ENCODE measurements at regions not wholly inside any gene's neighbourhood (a gene's known extent, or its start where the extent isn't known, plus 50 kb on each side); places are given as distances from the start of the nearest gene placed in this dataset.
A peak's percentile ranks its signal among the peaks of the same experiment; 100 is the strongest.

- DNase-seq (ENCODE audit: low read depth), result no peak
- H3K4me3 ChIP-seq (ENCODE audit: low read depth, low read length), result no peak overlapping the region
- no peak for TF ChIP-seq CTCF (IDR thresholded peaks at IDR 0.05; ENCODE audit: insufficient read depth, low read length)
Measured at GRCh38 chr15:25514522-25514921, 75.7 kb upstream of the UBE3A start.

GRCh38 chr15:25512957-25513356 lies 74.1 kb upstream of the UBE3A start:
- H3K4me3 ChIP-seq (ENCODE audit: low read depth, low read length), result no peak overlapping the region
- TF ChIP-seq CTCF (IDR thresholded peaks at IDR 0.05; ENCODE audit: insufficient read depth, low read length), result no peak
- DNase-seq (ENCODE audit: low read depth), result no peak

- peak; percentile 3 for DNase-seq (ENCODE audit: low read depth)
- no peak for TF ChIP-seq CTCF (IDR thresholded peaks at IDR 0.05; ENCODE audit: insufficient read depth, low read length)
Measured at GRCh38 chr15:25510146-25510545, 71.3 kb upstream of the UBE3A start.

GRCh38 chr15:25509703-25510102 lies 70.9 kb upstream of the UBE3A start:
- DNase-seq (ENCODE audit: low read depth), result no peak
- no peak overlapping the region for H3K4me3 ChIP-seq (ENCODE audit: low read depth, low read length)
- TF ChIP-seq CTCF (IDR thresholded peaks at IDR 0.05; ENCODE audit: insufficient read depth, low read length), result no peak

More at GRCh38 chr15:25510146-25510545, 71.3 kb upstream of the UBE3A start:
- H3K4me3 ChIP-seq (ENCODE audit: low read depth, low read length), result no peak overlapping the region

GRCh38 chr15:25508369-25509002 lies 69.7 kb upstream of the UBE3A start:
- TF ChIP-seq CTCF (IDR thresholded peaks at IDR 0.05; ENCODE audit: insufficient read depth, low read length), result peak; percentile 73
- no peak overlapping the region for H3K4me3 ChIP-seq (ENCODE audit: low read depth, low read length)
- peak; percentile 69 for DNase-seq (ENCODE audit: low read depth)

GRCh38 chr15:25504307-25504706 lies 65.5 kb upstream of the UBE3A start:
- TF ChIP-seq CTCF (IDR thresholded peaks at IDR 0.05; ENCODE audit: insufficient read depth, low read length), result no peak
- DNase-seq (ENCODE audit: low read depth), result peak; percentile 2
- H3K4me3 ChIP-seq (ENCODE audit: low read depth, low read length), result no peak overlapping the region

Measured in fibroblast of the aortic adventitia (primary cell).